D341Med (cell line): ENCODE measurements at regions not wholly inside any gene's neighbourhood (a gene's known extent, or its start where the extent isn't known, plus 50 kb on each side); places are given as distances from the start of the nearest gene placed in this dataset.
A peak's percentile ranks its signal among the peaks of the same experiment; 100 is the strongest.

Source experiments
- DNase-seq: peaks from one replicate; pipeline ENCODE4 v3.0.0; 2012; ENCODE audit warnings: low spot score

DNA sequence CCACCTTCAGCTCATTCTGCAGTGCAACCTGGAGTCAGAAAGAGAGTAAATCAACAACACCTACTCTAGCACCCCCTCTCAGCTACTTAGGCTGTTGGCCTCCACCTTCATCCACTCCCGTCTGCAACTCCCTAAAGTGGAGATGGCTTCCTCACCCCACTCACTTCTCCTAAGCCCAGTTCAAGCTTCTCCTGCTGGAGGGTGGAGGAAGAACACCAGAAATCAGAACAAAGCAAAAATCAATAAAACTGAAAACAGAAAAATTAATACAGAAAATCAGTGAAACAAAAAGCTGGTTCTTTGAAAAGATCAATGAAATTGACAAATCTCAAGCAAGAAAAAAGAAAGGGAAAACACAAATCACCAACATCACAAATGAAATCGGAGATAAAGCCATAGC, 191.7 kb downstream of the ANAPC1 start:
- DNase-seq: no peak

DNA sequence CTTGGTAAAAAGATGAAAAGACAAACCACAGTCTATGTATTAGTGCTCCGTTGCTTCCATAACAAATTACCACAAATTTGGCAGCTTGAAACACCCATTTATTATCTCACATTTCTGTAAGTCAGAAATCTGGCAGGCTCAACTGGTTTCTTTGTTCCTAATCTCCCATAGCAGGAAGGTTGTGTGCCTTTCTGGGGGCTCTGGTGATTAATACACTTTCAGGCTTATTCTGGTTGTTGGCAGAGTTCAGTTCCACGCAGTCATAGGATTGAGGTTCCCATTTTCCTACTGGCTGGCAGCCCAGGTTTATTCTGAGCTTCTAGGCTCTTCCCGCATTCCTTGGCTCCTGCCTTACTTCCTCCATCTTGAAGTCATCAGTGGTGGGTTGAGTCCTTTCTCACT, 189.3 kb downstream of the ANAPC1 start:
- DNase-seq: no peak

DNA sequence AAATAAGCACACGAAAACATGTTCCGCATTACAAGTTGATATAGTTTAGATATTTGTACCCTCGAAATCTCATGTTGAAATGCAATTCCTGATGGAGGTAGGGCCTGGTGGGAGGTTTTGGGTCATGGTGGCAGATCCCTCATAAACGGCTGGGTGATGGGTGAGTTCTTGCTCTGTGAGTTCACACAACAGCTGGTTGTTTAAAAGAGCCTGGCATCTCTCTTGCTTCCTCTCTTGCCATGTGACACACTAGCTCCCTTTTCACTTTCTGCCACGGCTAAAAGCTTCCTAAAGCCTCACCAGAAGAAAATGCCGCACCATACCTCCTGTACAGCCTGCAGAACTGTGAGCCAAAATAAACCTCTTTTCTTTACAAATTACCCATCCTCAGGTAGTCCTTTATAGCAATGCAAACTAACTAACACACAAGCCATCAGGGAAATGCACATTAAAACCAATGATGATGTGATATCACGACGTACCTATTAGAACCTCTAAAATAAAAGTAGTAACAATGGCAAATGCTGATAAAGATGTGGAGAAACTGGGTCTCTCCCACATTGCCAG, 188.5 kb downstream of the ANAPC1 start:
- DNase-seq: no peak

- DNase-seq: no peak
Measured at GRCh38 chr2:111696226-111696625, 187.8 kb downstream of the ANAPC1 start.

- DNase-seq: no peak
Measured at GRCh38 chr2:111697560-111697959, 186.4 kb downstream of the ANAPC1 start.

- DNase-seq: no peak
Measured at GRCh38 chr2:111698089-111698488, 185.9 kb downstream of the ANAPC1 start.

DNA sequence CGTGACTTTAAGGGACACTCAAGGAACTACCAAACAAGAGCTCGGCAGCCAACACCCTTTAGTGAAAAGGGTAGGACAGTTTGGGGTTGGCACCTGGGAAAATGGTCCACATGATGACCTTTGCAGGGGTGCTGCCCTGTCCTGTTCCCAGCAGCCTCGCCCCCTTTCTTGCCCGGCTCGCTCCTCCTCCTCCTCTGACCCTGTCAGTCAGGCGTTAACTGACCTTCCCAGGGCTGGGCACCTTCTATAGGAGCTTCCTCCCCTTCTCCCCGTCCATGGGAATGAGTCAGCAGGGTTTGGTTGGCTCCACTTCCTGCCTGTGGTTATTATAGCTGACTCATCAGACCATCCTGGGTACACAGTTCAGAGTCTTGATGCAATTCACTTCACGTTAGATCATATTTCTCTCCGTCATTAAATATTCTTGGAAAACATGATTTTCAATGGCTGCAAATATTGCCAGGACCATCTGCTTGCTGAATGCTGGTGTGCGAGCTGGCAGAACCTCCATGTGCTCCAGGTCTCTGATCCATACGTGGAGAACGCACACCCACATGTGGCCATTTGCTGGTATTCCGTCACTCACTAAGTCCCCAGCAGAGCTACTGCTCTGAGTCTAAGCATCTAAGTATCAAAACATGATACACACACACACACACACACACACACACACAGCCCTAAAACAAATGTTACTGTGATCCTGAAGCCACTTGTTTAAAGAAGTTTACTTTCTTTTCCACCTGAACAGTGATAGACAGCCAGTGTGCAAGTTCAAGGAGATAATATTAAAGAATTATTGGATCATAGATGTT, 185.0 kb downstream of the ANAPC1 start:
- no peak for DNase-seq

DNA sequence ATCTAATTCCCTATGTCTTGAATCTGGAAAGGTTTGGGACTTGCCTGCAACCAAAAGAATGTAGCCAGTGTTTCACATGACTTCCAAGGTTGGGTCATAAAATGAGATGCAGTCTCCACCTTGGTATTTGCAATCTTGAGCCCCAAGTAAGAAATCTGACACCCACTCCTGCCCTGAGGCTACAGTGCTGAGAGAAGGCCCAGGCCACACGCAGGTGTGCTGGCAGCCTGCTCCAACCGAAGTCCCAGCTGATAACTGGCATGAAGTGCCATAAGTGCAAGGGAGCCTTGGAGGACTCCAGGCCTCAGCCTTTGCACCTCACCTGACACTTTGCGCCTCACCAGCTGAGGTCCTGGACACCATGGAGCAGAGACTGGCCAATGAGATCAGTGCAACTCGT, 182.7 kb downstream of the ANAPC1 start:
- no peak for DNase-seq

- DNase-seq: no peak
Measured at GRCh38 chr2:111701798-111702118, 182.2 kb downstream of the ANAPC1 start.

- DNase-seq: peak; percentile 32
Measured at GRCh38 chr2:111702119-111702803, 181.7 kb downstream of the ANAPC1 start.

DNA sequence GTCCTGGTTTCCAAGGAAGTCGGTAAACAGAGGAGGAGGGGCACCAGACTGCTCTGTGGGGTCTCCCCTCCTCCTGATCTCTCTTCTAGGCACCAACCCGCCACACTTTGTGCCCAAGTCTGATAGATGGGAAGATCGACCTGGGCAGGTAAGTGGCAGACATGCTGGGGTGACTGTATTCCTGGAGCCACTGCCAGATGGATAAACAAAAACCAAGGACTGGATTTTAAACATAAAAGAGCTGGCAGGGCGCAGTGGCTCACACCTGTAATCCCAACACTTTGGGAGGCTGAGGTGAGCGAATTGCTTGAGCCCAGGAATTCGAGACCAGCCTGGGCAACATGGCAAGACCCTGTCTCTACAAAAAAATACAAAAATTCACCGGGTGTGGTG, 181.2 kb downstream of the ANAPC1 start:
- no peak for DNase-seq

GRCh38 chr2:111703759-111704158, 180.2 kb downstream of the ANAPC1 start:
- no peak for DNase-seq

- no peak for DNase-seq
Measured at GRCh38 chr2:111704246-111704645, 179.7 kb downstream of the ANAPC1 start.

DNA sequence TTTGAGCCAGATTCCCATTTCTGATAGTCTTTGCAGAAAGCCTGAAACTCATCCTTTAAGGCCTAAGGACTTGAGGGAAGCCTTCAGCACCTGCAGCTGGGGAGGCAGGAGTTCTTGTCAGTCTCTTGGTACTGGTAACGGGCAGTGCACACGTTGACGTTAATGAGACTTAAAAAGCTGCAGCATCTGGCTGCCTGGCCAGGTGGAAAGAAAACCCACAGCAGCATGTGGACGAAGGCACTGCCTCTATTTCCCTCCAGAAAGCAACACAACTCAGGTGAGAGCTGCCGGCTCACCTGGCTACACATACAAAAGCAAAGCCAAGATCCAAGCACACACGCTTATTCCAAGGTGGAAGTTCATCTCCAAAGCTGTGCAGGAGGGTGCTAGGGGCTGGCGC, 178.8 kb downstream of the ANAPC1 start:
- DNase-seq: no peak

DNA sequence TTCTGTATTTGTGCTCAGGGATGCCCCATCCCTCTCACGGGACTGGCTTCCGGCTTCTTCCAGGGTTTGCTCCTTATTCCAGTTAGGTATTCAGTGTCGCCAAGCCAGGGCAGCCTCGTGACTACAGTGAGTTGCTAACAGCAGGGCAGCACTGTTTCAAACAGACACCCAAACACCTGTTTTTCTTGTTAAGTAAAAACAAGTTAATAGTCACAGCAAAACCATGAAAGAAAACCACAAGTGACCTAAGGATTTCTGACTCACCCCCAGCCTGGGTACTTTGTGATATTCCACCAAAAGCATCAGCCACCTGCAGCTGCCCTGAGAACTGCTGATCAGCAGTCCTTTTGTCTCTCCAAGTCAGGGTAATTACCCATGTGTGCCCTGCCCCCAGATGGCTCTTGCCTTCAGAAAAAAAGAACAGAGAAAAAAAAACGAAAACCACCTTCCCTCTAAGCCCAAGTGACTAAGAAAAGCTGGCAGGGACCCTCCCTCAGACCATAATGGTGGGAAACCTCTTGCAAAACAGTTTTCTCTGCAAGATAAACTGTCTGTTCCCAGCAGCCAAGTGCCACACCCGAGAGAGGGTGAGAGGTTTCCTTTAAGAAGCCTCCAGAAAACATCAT, 178.2 kb downstream of the ANAPC1 start:
- no peak for DNase-seq

DNA sequence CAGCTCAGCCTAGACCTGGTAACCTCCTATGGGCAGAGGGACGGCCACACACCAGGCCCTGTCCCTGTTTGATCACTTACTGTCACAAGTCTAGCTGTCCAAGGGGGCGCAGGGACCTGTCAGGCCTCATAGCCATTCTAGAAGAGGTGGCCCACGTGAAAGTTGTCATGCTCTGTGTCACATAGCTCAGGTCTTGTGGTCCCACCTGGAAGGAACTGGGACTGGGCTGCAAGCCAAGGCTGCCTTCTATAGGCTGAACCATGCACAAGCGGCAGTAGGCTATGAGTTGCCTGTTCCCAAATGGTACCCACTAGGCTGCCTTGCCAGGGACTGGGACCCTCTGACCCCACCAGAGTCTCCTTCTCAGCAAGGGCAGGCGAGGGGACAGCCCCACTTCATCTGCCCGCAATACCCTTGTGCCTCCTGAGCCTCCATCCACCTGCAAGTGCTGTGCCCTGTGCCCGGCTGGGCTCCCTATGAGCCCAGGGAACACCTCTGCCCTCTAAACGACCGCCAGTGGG, 177.5 kb downstream of the ANAPC1 start:
- DNase-seq: no peak

DNA sequence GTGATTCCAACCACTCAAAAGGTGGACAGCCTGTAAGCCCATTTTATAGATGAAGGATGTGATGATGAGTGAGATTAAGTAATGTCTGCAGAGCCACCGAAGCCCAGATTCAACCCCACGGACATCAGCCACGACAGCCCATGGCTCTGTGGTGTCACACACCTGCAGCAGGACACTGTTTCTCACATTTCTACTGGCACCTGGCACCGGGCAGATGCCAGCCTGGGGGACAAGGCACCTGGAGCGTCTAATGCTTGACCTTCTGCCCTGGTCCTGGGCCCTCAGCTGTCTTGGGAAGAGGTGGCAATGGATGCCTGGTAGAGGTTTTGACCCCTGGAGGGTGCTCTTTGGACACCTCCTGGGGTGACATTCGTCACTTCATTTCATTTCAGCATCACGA, 176.3 kb downstream of the ANAPC1 start:
- no peak for DNase-seq

DNA sequence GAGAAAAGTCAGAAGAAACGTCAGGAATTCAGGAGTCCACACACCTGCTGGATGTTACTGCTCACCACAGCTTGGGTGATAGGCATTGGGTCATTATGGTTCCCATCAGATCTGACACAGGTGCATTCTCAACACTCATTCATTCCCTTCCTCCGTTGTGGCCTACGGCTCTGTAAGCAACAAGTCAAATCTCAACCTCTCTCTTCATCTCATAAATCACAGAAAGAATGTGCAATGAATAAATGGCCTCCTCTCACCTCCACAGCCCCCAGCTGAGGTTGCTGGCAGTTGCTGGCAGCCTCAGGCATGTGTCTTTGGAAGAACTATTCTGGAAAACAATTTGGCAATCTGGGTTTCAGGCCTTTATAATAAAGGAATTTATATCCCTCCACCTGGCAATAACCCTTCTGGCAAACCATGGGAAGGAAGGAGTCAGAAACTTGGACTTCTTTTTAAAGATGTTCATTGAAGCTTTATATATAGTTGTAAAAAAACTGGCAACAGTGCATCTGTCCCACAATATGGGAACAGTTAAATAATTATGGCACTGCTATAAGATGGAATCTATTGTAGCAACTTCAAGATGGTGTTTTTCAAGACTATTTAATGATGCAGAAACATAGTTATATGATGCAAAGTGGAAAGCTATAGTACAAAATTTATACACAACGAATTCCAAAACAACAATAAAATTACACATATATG, 175.4 kb downstream of the ANAPC1 start:
- no peak for DNase-seq

DNA sequence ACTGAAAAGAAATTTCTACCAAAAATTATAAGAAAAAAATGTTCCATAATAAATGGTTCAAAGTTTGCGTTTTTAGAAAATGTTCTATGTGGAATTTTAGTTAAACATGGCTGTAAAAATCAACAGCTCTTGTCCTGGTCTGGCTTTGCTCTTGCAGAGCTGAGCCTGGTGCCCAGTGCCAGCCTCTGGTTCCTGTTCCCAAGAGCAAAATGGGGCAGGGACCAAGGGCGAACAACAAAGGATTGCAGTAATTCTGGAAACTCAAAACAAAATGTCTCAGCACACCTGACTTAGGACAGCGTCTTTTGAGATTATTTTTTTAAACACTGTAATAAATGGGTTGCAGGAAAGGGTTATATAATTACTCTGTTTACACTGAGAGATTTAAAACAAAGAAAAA, 174.7 kb downstream of the ANAPC1 start:
- DNase-seq: no peak

- no peak for DNase-seq
Measured at GRCh38 chr2:111710085-111710484, 173.9 kb downstream of the ANAPC1 start.

GRCh38 chr2:111710613-111711012, 173.4 kb downstream of the ANAPC1 start:
- no peak for DNase-seq

DNA sequence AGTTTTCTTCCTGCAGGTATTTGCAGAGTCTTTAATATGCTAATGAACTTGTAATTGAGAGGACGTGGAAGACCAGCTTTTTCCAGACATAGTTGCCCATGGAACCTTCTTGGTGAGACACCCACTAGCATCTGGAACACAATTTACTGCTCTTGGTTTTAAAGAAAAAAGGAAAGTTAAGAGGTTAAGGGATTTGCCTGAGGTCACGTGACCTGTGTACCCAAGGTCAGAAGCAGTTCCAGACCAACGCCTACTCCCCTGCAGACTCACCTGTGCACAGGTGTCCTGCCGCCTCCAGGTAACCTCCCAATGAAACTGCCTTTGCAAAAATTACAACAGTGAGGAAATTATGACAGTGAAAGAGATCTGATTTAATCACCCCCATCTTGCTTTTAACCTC, 172.7 kb downstream of the ANAPC1 start:
- DNase-seq: no peak
